HepG2 (cell line): ENCODE measurements at regions not wholly inside any gene's neighbourhood (a gene's known extent, or its start where the extent isn't known, plus 50 kb on each side); places are given as distances from the start of the nearest gene placed in this dataset.

Experiments used
- MZF1 ChIP-seq: sonication (generic); formaldehyde crosslinking; IDR thresholded peaks from 2 replicates; pipeline ENCODE4 v1.8.1; 2023; ENCODE audit warnings: mild to moderate bottlenecking, missing genetic modification reagents, borderline replicate concordance
- NR2C2 ChIP-seq: sonication (generic); formaldehyde crosslinking; IDR thresholded peaks from 2 replicates; pipeline ENCODE4 v1.4.0; 2020; ENCODE audit warnings: missing genetic modification reagents, mild to moderate bottlenecking, moderate library complexity, borderline replicate concordance

GRCh38 chr13:26487781-26488180, 69.7 kb upstream of the WASF3 start:
- no peak for TF ChIP-seq MZF1 (CRISPR knock-in tag)
- no peak for TF ChIP-seq NR2C2 (CRISPR knock-in tag)
